Esophagus muscularis mucosa (tissue), 4 donors: ENCODE measurements at regions not wholly inside any gene's neighbourhood (a gene's known extent, or its start where the extent isn't known, plus 50 kb on each side); places are given as distances from the start of the nearest gene placed in this dataset.

Experiments used
- DNase-seq: peaks from one replicate; pipeline ENCODE4 v3.0.0-alpha.2; 2017; ENCODE audit errors: extremely low spot score
- H3K27ac ChIP-seq, 4 donors: fragments of 200-600 bp; sonication (generic); replicated peaks in 1 of 4; 1 replicate in 3 of 4; 2 replicates in 1 of 4; pipeline ENCODE4 v1.5.1; 2016 to 2019; ENCODE audit warnings: mild to moderate bottlenecking in 1 of 4
- H3K27me3 ChIP-seq, 4 donors: fragments of 200-600 bp; sonication (generic); one replicate each; pipeline versions ENCODE4 v1.5.1 to v1.6.0; 2016 to 2019
- H3K36me3 ChIP-seq, 4 donors: fragments of 200-600 bp; sonication (generic); one replicate each; pipeline ENCODE4 v1.5.1; 2016 to 2019
- H3K4me1 ChIP-seq, 4 donors: fragments of 200-600 bp; sonication (generic); one replicate each; pipeline ENCODE4 v1.5.1; 2016 to 2019
- H3K4me3 ChIP-seq, 4 donors: fragments of 200-600 bp; sonication (generic); 1 replicate in 2 of 4; 2 replicates in 2 of 4; pipeline ENCODE4 v1.5.1; 2016 to 2019; ENCODE audit warnings: mild to moderate bottlenecking in 4 of 4, moderate library complexity in 1 of 4
- H3K9me3 ChIP-seq, 4 donors: fragments of 200-600 bp; sonication (generic); 1 replicate in 3 of 4; 2 replicates in 1 of 4; pipeline ENCODE4 v1.5.1; 2016 to 2019
- EP300 ChIP-seq: sonication (generic); formaldehyde crosslinking; IDR thresholded peaks from one replicate; pipeline ENCODE4 v1.6.1; 2017; ENCODE audit warnings: antibody characterized with exemption
- POLR2A ChIP-seq: fragments of 450-650 bp; IDR thresholded peaks from one replicate; pipeline ENCODE4 v1.6.1; 2017; ENCODE audit warnings: antibody characterized with exemption, moderate library complexity, mild to moderate bottlenecking, low read depth
- POLR2AphosphoS5 ChIP-seq, 2 donors: sonication (generic); formaldehyde crosslinking; IDR thresholded peaks; one replicate each; pipeline ENCODE4 v1.6.1; 2017; ENCODE audit warnings: antibody characterized with exemption in 2 of 2
- WGBS: methylation state at CpG from one replicate; pipeline ENCODE4 v1.1.5; 2018; 5-methylcytosine and 5-hydroxymethylcytosine counted together
- intact Hi-C: fragments of 100-400 bp; cut with DNase I; formaldehyde crosslinking; loops from one replicate; pipeline ENCODE4 v1.15.1; 2023
- TF ChIP-seq, protein P1 (sequence below), 3 experiments: fragments of 200-600 bp in 2 of 3; fragments of 450-650 bp in 1 of 3; sonication (generic) in 2 of 3; IDR thresholded peaks; one replicate each; pipeline ENCODE4 v1.5.1; 2017 to 2019; ENCODE audit warnings: antibody characterized with exemption in 3 of 3, mild to moderate bottlenecking in 2 of 3, moderate library complexity in 1 of 3

DNA sequence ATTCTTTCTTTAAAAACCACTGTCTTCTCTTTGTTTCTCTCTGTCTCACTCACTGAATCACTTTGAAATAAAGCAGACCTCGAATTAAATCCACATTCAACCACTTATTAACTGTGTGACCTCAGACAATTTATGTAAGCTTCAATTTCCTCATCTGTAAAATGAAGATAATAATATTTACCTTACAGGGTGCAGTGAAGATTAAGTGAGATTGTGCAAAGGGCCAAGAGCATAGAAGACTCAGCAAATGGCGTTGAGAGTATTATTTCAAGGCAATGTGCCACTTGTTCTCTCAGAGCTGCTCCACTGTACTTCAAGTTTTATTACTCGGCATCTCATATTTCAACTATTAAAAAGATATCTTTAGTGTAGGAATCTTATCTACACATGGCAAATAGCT lies 454.2 kb upstream of the HNRNPA3 start:
- Histone ChIP-seq H3K36me3 (no peaks in the 10 kb centered on the region), H3K4me3 (no peak overlapping the region), H3K27ac (no peak overlapping the region), H3K27me3 (no peaks in the 10 kb centered on the region), H3K9me3 (no peaks in the 10 kb centered on the region), H3K4me1 (peaks cover 0 to 8% (median 4%) of the 10 kb centered on the region in 4 donors)
- intact Hi-C loops, result no loop called here
- DNase-seq, result no peak
- 37% methylated on average over 3 of the region's 3 CpGs for WGBS
- TF ChIP-seq POLR2A (no peak), EP300 (no peak)

DNA sequence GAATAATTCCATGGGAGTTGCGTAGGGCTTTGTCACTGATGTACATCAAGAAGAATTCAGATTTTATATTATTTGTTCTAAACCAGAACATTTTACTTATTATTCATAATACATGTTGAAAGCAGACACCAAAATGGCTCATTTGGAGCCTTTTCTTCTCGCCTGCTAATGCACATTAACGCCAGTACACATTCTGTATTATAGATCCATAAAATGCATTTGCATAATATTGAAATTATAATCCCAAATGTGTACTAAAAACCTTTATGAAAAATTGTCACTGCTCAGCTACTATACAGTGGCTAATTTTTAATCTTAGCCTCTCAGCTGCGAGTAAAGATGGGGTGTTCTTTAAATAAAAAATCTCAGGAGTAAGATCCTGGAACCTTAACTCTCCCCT lies 452.2 kb upstream of the HNRNPA3 start:
- Histone ChIP-seq H3K27ac (no peak overlapping the region), H3K36me3 (no peaks in the 10 kb centered on the region), H3K4me1 (peaks cover 0 to 8% (median 0%) of the 10 kb centered on the region in 4 donors), H3K4me3 (no peak overlapping the region), H3K27me3 (no peaks in the 10 kb centered on the region), H3K9me3 (no peaks in the 10 kb centered on the region)
- TF ChIP-seq EP300, result no peak
- TF ChIP-seq POLR2AphosphoS5 (IDR thresholded peaks at IDR 0.05), result no peak
- TF ChIP-seq POLR2A, result no peak
- TF ChIP-seq, protein P1, sequence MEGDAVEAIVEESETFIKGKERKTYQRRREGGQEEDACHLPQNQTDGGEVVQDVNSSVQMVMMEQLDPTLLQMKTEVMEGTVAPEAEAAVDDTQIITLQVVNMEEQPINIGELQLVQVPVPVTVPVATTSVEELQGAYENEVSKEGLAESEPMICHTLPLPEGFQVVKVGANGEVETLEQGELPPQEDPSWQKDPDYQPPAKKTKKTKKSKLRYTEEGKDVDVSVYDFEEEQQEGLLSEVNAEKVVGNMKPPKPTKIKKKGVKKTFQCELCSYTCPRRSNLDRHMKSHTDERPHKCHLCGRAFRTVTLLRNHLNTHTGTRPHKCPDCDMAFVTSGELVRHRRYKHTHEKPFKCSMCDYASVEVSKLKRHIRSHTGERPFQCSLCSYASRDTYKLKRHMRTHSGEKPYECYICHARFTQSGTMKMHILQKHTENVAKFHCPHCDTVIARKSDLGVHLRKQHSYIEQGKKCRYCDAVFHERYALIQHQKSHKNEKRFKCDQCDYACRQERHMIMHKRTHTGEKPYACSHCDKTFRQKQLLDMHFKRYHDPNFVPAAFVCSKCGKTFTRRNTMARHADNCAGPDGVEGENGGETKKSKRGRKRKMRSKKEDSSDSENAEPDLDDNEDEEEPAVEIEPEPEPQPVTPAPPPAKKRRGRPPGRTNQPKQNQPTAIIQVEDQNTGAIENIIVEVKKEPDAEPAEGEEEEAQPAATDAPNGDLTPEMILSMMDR (IDR thresholded peaks at IDR 0.05), result no peak
- no peak for DNase-seq
- intact Hi-C loops, result no loop called here
- WGBS, result 97% methylated on average over 4 of the region's 4 CpGs

DNA sequence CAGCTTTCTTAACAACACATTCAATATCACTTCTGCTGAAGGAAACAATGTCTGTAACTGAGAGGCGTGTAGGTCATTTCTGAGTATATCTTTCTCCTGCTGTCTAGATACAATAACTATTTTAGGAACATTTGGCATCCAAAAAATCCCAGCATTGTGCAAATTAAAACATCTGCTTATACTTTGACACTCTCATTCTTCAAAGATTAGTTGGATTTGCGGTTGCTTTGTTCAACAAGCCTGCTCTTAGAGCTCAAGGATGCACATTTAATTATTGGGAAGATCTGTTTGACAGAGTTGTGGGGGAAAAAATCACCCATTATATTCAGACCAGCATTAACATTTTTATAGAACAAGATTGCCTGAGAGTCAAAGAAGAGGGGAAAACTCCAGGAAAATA lies 449.5 kb upstream of the HNRNPA3 start:
- no peak overlapping the region for H3K27ac ChIP-seq

DNA sequence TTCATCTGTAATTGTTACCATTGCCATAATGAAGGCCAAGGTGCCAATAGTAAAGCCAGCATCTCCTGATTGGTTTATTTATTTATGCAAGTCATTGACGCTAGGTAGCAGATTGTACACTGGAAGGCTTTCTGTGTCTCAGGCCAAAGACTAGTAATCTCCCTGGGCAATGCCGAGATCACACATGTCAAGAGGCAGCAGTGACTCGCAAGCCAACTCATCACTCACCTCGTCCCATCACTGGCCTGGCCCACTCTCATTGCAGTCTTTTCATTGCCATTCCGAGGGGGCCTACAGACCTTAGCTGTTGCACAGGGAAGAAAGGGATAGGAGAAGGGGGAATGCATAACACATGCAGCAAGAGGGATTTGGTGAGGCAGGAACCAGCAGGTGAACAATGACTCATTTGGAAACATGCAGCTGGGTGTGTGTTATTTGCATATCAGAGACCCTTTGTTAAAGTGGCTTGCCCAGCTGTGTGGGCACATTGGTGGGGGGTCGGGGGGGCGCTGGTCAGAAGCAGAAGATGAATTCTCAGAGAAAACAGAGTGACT lies 448.7 kb upstream of the HNRNPA3 start:
- WGBS, result 73% methylated on average over 7 of the region's 7 CpGs
- H3K36me3 ChIP-seq, result no peaks in the 10 kb centered on the region
- H3K4me3 ChIP-seq, result no peak overlapping the region
- no peak for DNase-seq
- H3K4me1 ChIP-seq, result no peaks in the 10 kb centered on the region
- H3K9me3 ChIP-seq, result no peaks in the 10 kb centered on the region
- TF ChIP-seq POLR2A, result no peak
- TF ChIP-seq, protein P1 (IDR thresholded peaks at IDR 0.05), result no peak
- TF ChIP-seq EP300, result no peak
- TF ChIP-seq POLR2AphosphoS5 (IDR thresholded peaks at IDR 0.05), result no peak
- no peaks in the 10 kb centered on the region for H3K27me3 ChIP-seq
- intact Hi-C loops, result no loop called here
- no peak overlapping the region for H3K27ac ChIP-seq

More for the DNA sequence above, 449.5 kb upstream of the HNRNPA3 start:
- Histone ChIP-seq H3K4me3 (no peak overlapping the region), H3K4me1 (no peaks in the 10 kb centered on the region), H3K36me3 (no peaks in the 10 kb centered on the region), H3K9me3 (no peaks in the 10 kb centered on the region), H3K27me3 (no peaks in the 10 kb centered on the region)
- intact Hi-C loops, result no loop called here
- no peak for DNase-seq
- 73% methylated on average over 2 of the region's 2 CpGs for WGBS
- TF ChIP-seq POLR2AphosphoS5 (IDR thresholded peaks at IDR 0.05) (no peak), POLR2A (no peak), EP300 (no peak)
- TF ChIP-seq, protein P1 (IDR thresholded peaks at IDR 0.05), result no peak

DNA sequence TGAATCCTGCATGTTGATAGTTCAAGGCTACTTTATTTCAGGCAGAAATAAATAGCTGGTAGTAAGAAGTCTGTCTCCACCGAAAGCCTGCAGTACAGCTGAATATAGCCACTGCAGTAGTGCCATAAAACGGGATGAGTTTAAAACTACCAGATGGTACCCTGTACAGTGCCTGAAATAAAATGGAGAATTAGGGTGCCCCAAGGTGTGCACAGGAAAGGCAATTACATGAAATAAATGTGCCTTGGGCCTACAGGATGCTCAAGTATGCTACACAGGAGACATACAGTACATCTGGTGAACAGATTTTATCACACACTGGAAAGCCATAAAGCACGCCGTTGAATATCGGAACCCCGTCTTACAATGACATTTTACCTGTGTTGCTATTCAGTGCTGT lies 447.7 kb upstream of the HNRNPA3 start:
- intact Hi-C loops, result no loop called here
- TF ChIP-seq, protein P1 (IDR thresholded peaks at IDR 0.05), result no peak
- no peak for TF ChIP-seq POLR2A
- no peak for TF ChIP-seq POLR2AphosphoS5 (IDR thresholded peaks at IDR 0.05)
- no peak for TF ChIP-seq EP300
- H3K4me3 ChIP-seq, result no peak overlapping the region
- H3K36me3 ChIP-seq, result no peaks in the 10 kb centered on the region
- no peaks in the 10 kb centered on the region for H3K9me3 ChIP-seq
- 96% methylated on average over 6 of the region's 6 CpGs for WGBS
- H3K4me1 ChIP-seq, result no peaks in the 10 kb centered on the region
- no peak for DNase-seq
- no peak overlapping the region for H3K27ac ChIP-seq
- no peaks in the 10 kb centered on the region for H3K27me3 ChIP-seq
